Fibroblast of lung (primary cell): ENCODE measurements at regions not wholly inside any gene's neighbourhood (a gene's known extent, or its start where the extent isn't known, plus 50 kb on each side); places are given as distances from the start of the nearest gene placed in this dataset.

Experiments
- DNase-seq, 2 donors: peaks; one replicate each; pipeline versions ENCODE4 v3.0.0 to v3.0.0-alpha.2; 2010; ENCODE audit warnings: low read depth in 2 of 2
- H2AFZ ChIP-seq: 2 replicates; pipeline ENCODE4 v1.5.1; 2012; ENCODE audit warnings: low read length, control low read depth, inconsistent platforms
- H3K27ac ChIP-seq: 2 replicates; pipeline ENCODE4 v1.5.1; 2011; ENCODE audit warnings: low read length, control low read depth; ENCODE audit not compliant: insufficient read depth
- H3K27me3 ChIP-seq: 2 replicates; pipeline ENCODE4 v1.5.1; 2011; ENCODE audit warnings: mild to moderate bottlenecking, low read length; ENCODE audit not compliant: control insufficient read depth, insufficient read depth
- H3K36me3 ChIP-seq: 2 replicates; pipeline ENCODE4 v1.5.1; 2011; ENCODE audit warnings: low read length; ENCODE audit not compliant: control insufficient read depth, insufficient read depth
- H3K4me1 ChIP-seq: 2 replicates; pipeline ENCODE4 v1.5.1; 2011; ENCODE audit warnings: low read length; ENCODE audit not compliant: control insufficient read depth, insufficient read depth; ENCODE audit errors: extremely low read depth
- H3K4me2 ChIP-seq: 2 replicates; pipeline ENCODE4 v1.5.1; 2011; ENCODE audit warnings: low read length, control low read depth; ENCODE audit not compliant: insufficient read depth; ENCODE audit errors: extremely low read depth
- H3K4me3 ChIP-seq, 4 experiments: fragments of 200-600 bp in 1 of 4; sonication (generic) in 1 of 4; replicated peaks in 1 of 4; 2 replicates each; pipeline ENCODE4 v1.5.1; 2011 to 2016; ENCODE audit warnings: low read length in 4 of 4, low read depth in 3 of 4, mild to moderate bottlenecking in 3 of 4, control low read depth in 2 of 4, inconsistent platforms in 1 of 4, mixed read lengths in 1 of 4; ENCODE audit not compliant: insufficient read depth in 1 of 4; ENCODE audit errors: control extremely low read depth in 1 of 4
- H3K79me2 ChIP-seq: 2 replicates; pipeline ENCODE4 v1.5.1; 2012; ENCODE audit warnings: mild to moderate bottlenecking, low read length, inconsistent platforms; ENCODE audit not compliant: control insufficient read depth, insufficient read depth
- H3K9ac ChIP-seq: 2 replicates; pipeline ENCODE4 v1.5.1; 2011; ENCODE audit warnings: mild to moderate bottlenecking, low read length, control low read depth; ENCODE audit not compliant: insufficient read depth
- H3K9me3 ChIP-seq: 2 replicates; pipeline ENCODE4 v1.5.1; 2012; ENCODE audit warnings: low read depth, low read length; ENCODE audit not compliant: control insufficient read depth, insufficient read depth
- H4K20me1 ChIP-seq: 2 replicates; pipeline ENCODE4 v1.5.1; 2011; ENCODE audit warnings: low read length; ENCODE audit not compliant: control insufficient read depth, insufficient read depth; ENCODE audit errors: extremely low read depth
- EZH2 ChIP-seq: IDR thresholded peaks from 2 replicates; pipeline ENCODE4 v1.5.1; 2012; ENCODE audit warnings: low read length, control low read depth, mild to moderate bottlenecking; ENCODE audit errors: missing control alignments
- TF ChIP-seq, protein P1 (sequence below), 2 donors: IDR thresholded peaks in 1 of 2; conservative IDR thresholded peaks in 1 of 2; 1 replicate in 1 of 2; 2 replicates in 1 of 2; pipeline ENCODE4 v1.5.1; 2011 to 2012; ENCODE audit warnings: low read length in 2 of 2, control low read depth in 1 of 2, inconsistent platforms in 1 of 2, low read depth in 1 of 2, mild to moderate bottlenecking in 1 of 2

DNA sequence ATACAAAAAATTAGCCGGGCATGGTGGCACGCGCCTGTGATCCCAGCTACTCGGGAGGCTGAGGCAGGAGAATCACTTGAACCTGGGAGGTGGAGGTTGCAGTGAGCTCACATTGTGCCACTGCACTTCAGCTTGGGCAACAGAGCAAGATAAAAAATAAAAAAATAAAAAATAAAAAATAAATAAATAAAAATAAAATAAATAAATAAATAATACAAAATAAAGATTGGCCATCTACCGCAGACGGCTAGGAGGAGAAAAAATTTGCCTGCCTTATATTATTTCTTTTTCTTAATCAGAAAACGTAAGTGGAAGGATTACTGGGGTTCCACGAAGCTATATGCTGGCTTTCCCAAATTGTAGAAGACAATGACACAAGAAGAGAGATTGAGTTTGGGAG lies 229.7 kb downstream of the EPHA4 start:
- no peaks in the 10 kb centered on the region for H3K36me3 ChIP-seq
- no peak overlapping the region for H3K4me2 ChIP-seq
- H3K9me3 ChIP-seq, result no peaks in the 10 kb centered on the region
- H3K27me3 ChIP-seq, result no peaks in the 10 kb centered on the region
- H3K9ac ChIP-seq, result no peak overlapping the region
- H4K20me1 ChIP-seq, result no peaks in the 10 kb centered on the region
- no peak overlapping the region for H2AFZ ChIP-seq
- no peak overlapping the region for H3K4me3 ChIP-seq
- no peak overlapping the region for H3K27ac ChIP-seq
- no peak for DNase-seq
- H3K79me2 ChIP-seq, result no peaks in the 10 kb centered on the region
- no peak for TF ChIP-seq EZH2
- TF ChIP-seq, protein P1, sequence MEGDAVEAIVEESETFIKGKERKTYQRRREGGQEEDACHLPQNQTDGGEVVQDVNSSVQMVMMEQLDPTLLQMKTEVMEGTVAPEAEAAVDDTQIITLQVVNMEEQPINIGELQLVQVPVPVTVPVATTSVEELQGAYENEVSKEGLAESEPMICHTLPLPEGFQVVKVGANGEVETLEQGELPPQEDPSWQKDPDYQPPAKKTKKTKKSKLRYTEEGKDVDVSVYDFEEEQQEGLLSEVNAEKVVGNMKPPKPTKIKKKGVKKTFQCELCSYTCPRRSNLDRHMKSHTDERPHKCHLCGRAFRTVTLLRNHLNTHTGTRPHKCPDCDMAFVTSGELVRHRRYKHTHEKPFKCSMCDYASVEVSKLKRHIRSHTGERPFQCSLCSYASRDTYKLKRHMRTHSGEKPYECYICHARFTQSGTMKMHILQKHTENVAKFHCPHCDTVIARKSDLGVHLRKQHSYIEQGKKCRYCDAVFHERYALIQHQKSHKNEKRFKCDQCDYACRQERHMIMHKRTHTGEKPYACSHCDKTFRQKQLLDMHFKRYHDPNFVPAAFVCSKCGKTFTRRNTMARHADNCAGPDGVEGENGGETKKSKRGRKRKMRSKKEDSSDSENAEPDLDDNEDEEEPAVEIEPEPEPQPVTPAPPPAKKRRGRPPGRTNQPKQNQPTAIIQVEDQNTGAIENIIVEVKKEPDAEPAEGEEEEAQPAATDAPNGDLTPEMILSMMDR (conservative IDR thresholded peaks at IDR 0.05 in 1 of 2, IDR thresholded peaks at IDR 0.05 in 1 of 2; ENCODE audit: low read depth in 1 of 2, low read length in 2 of 2), result no peak
- no peaks in the 10 kb centered on the region for H3K4me1 ChIP-seq

GRCh38 chr2:221343524-221343923 lies 228.6 kb downstream of the EPHA4 start:
- Histone ChIP-seq H3K4me3 (no peak overlapping the region), H3K4me2 (no peak overlapping the region), H3K27me3 (no peaks in the 10 kb centered on the region), H3K79me2 (no peaks in the 10 kb centered on the region), H3K9me3 (no peaks in the 10 kb centered on the region), H3K36me3 (no peaks in the 10 kb centered on the region), H3K9ac (no peak overlapping the region), H3K27ac (no peak overlapping the region), H4K20me1 (no peaks in the 10 kb centered on the region), H3K4me1 (no peaks in the 10 kb centered on the region), H2AFZ (no peak overlapping the region)
- TF ChIP-seq EZH2, result no peak
- TF ChIP-seq, protein P1 (conservative IDR thresholded peaks at IDR 0.05 in 1 of 2, IDR thresholded peaks at IDR 0.05 in 1 of 2; ENCODE audit: low read depth in 1 of 2, low read length in 2 of 2), result no peak
- no peak for DNase-seq

GRCh38 chr2:221345516-221345915 lies 226.6 kb downstream of the EPHA4 start:
- Histone ChIP-seq H3K27me3 (no peaks in the 10 kb centered on the region), H3K4me3 (no peak overlapping the region), H3K9me3 (no peaks in the 10 kb centered on the region), H3K9ac (no peak overlapping the region), H3K27ac (no peak overlapping the region), H3K4me2 (no peak overlapping the region), H2AFZ (no peak overlapping the region), H4K20me1 (no peaks in the 10 kb centered on the region), H3K79me2 (no peaks in the 10 kb centered on the region), H3K36me3 (no peaks in the 10 kb centered on the region), H3K4me1 (no peaks in the 10 kb centered on the region)
- no peak for TF ChIP-seq EZH2
- TF ChIP-seq, protein P1 (conservative IDR thresholded peaks at IDR 0.05 in 1 of 2, IDR thresholded peaks at IDR 0.05 in 1 of 2; ENCODE audit: low read depth in 1 of 2, low read length in 2 of 2), result no peak
- DNase-seq, result no peak
